GM21381 (cell line): ENCODE measurements at regions not wholly inside any gene's neighbourhood (a gene's known extent, or its start where the extent isn't known, plus 50 kb on each side); places are given as distances from the start of the nearest gene placed in this dataset.
"Not testable (repeated sequence)": the region's sequence is repeated elsewhere in the genome, so short reads cannot be mapped to it uniquely, and the experiment has no call there.

Source experiments
- ATAC-seq: cut with Tn5 transposase; IDR thresholded peaks from one replicate; pipeline ENCODE4 v1.9.1; 2021; ENCODE audit warnings: mild to moderate bottlenecking, moderate library complexity; ENCODE audit not compliant: unreplicated experiment

- ATAC-seq = no peak
These were observed 1303.4 kb downstream of the TECRL start for GRCh38 chr4:63105839-63106238.

- ATAC-seq = no peak
These were observed 1318.6 kb downstream of the TECRL start for GRCh38 chr4:63090641-63091040.

GRCh38 chr4:63085091-63085490, 1324.2 kb downstream of the TECRL start:
- ATAC-seq = no peak

- no peak for ATAC-seq
These were observed 1328.3 kb downstream of the TECRL start for GRCh38 chr4:63080934-63081333.

GRCh38 chr4:63063760-63064159, 1345.5 kb downstream of the TECRL start:
- ATAC-seq = no peak

GRCh38 chr4:63062891-63063290, 1346.4 kb downstream of the TECRL start:
- not testable (repeated sequence) for ATAC-seq

GRCh38 chr4:63049726-63050125, 1359.5 kb downstream of the TECRL start:
- ATAC-seq = no peak

GRCh38 chr4:63049278-63049677, 1360.0 kb downstream of the TECRL start:
- ATAC-seq = no peak

- no peak for ATAC-seq
These were observed 1372.9 kb downstream of the TECRL start for GRCh38 chr4:63036159-63036866.

- no peak for ATAC-seq
These were observed 1379.9 kb downstream of the TECRL start for GRCh38 chr4:63029380-63029779.

GRCh38 chr4:63020661-63021060, 1388.6 kb downstream of the TECRL start:
- ATAC-seq = no peak

- ATAC-seq = no peak
These were observed 1392.0 kb downstream of the TECRL start for GRCh38 chr4:63017300-63017699.

GRCh38 chr4:62970846-62971245, 1438.4 kb downstream of the TECRL start:
- ATAC-seq = no peak

- no peak for ATAC-seq
These were observed 1448.8 kb downstream of the TECRL start for GRCh38 chr4:62960415-62960814.

GRCh38 chr4:62953752-62954151, 1455.5 kb downstream of the TECRL start:
- no peak for ATAC-seq

- no peak for ATAC-seq
These were observed 1456.9 kb downstream of the TECRL start for GRCh38 chr4:62952366-62952765.

- no peak for ATAC-seq
These were observed 1461.1 kb downstream of the TECRL start for GRCh38 chr4:62948108-62948507.

GRCh38 chr4:62940229-62940628, 1469.0 kb downstream of the TECRL start:
- no peak for ATAC-seq

- ATAC-seq = no peak
These were observed 1478.4 kb downstream of the TECRL start for GRCh38 chr4:62930884-62931283.

GRCh38 chr4:62928483-62928882, 1480.8 kb downstream of the TECRL start:
- no peak for ATAC-seq

GRCh38 chr4:62927574-62927973, 1481.7 kb downstream of the TECRL start:
- ATAC-seq = no peak

GRCh38 chr4:62923783-62924182, 1485.5 kb downstream of the TECRL start:
- no peak for ATAC-seq

- no peak for ATAC-seq
These were observed 1491.6 kb downstream of the TECRL start for GRCh38 chr4:62917649-62918048.
